WTC11 (cell line): ENCODE measurements at regions not wholly inside any gene's neighbourhood (a gene's known extent, or its start where the extent isn't known, plus 50 kb on each side); places are given as distances from the start of the nearest gene placed in this dataset.

Experiments
- ATAC-seq: fragments of 200-7000 bp; cut with Tn5 transposase; 2 replicates; pipeline ENCODE4 v1.10.0; 2021; ENCODE audit warnings: mild to moderate bottlenecking, moderate library complexity
- CTCF ChIA-PET: fragments of 300-600 bp; sonication (Branson Sonifier 250); formaldehyde crosslinking; loops from one replicate; lab custom pipeline; 2021; ENCODE audit warnings: antibody characterized with exemption; lab: Charles Lee
- POLR2A ChIA-PET: fragments of 350-600 bp; sonication (Branson Sonifier 250); formaldehyde crosslinking; loops from one replicate; lab custom pipeline; 2021; ENCODE audit warnings: antibody characterized with exemption; lab: Charles Lee
- DNase-seq: peaks from one replicate; pipeline ENCODE4 v3.0.0; 2021; ENCODE audit warnings: low spot score
- H3K27ac Mint-ChIP-seq: 2 replicates; pipeline ENCODE4 v1.8.0; 2021; ENCODE audit warnings: mixed read lengths
- H3K27me3 Mint-ChIP-seq: 2 replicates; pipeline ENCODE4 v1.8.0; 2021; ENCODE audit warnings: low read depth, mild to moderate bottlenecking, moderate library complexity, mixed read lengths
- H3K36me3 Mint-ChIP-seq: 2 replicates; pipeline ENCODE4 v1.8.0; 2021; ENCODE audit warnings: mixed read lengths
- H3K4me1 Mint-ChIP-seq: 2 replicates; pipeline ENCODE4 v1.8.0; 2022; ENCODE audit warnings: mixed read lengths
- H3K4me3 Mint-ChIP-seq: 2 replicates; pipeline ENCODE4 v1.8.0; 2021; ENCODE audit warnings: mild to moderate bottlenecking, moderate library complexity, mixed read lengths
- H3K9me3 Mint-ChIP-seq: 2 replicates; pipeline ENCODE4 v1.8.0; 2021; ENCODE audit warnings: mixed read lengths
- ARID4B ChIP-seq: sonication (generic); formaldehyde crosslinking; IDR thresholded peaks from 2 replicates; pipeline ENCODE4 v1.8.0; 2023; ENCODE audit warnings: missing genetic modification reagents, mild to moderate bottlenecking, borderline replicate concordance
- ATF6 ChIP-seq: sonication (generic); formaldehyde crosslinking; IDR thresholded peaks from 2 replicates; pipeline ENCODE4 v1.8.1; 2023; ENCODE audit warnings: mild to moderate bottlenecking, missing genetic modification reagents
- CBFB ChIP-seq: sonication (generic); formaldehyde crosslinking; IDR thresholded peaks from 2 replicates; pipeline ENCODE4 v1.8.1; 2022; ENCODE audit warnings: mild to moderate bottlenecking, low read depth, missing genetic modification reagents
- CREB1 ChIP-seq: sonication (generic); formaldehyde crosslinking; IDR thresholded peaks from 2 replicates; pipeline ENCODE4 v1.8.0; 2023; ENCODE audit warnings: mild to moderate bottlenecking, missing genetic modification reagents
- ELF4 ChIP-seq: sonication (generic); formaldehyde crosslinking; IDR thresholded peaks from 2 replicates; pipeline ENCODE4 v1.8.1; 2022; ENCODE audit warnings: low read depth, mild to moderate bottlenecking, moderate library complexity, missing genetic modification reagents
- EMX1 ChIP-seq: fragments of 250-450 bp; sonication (Bioruptor Pico); IDR thresholded peaks from 2 replicates; pipeline ENCODE4 v1.8.0; 2021; ENCODE audit warnings: mild to moderate bottlenecking
- ESRRA ChIP-seq: sonication (generic); formaldehyde crosslinking; IDR thresholded peaks from 2 replicates; pipeline ENCODE4 v1.8.1; 2022; ENCODE audit warnings: mild to moderate bottlenecking, missing genetic modification reagents, borderline replicate concordance
- FOXJ3 ChIP-seq: sonication (generic); formaldehyde crosslinking; IDR thresholded peaks from 2 replicates; pipeline ENCODE4 v1.9.0; 2021; ENCODE audit warnings: missing genetic modification reagents, mild to moderate bottlenecking, borderline replicate concordance
- GRHL2 ChIP-seq: fragments of 250-450 bp; sonication (Bioruptor Pico); IDR thresholded peaks from 2 replicates; pipeline ENCODE4 v1.8.0; 2022; ENCODE audit warnings: mild to moderate bottlenecking, moderate library complexity; ENCODE audit not compliant: insufficient replicate concordance, severe bottlenecking
- IRF2 ChIP-seq: sonication (generic); formaldehyde crosslinking; IDR thresholded peaks from 2 replicates; pipeline ENCODE4 v1.8.0; 2022; ENCODE audit warnings: low read depth, missing genetic modification reagents, borderline replicate concordance
- JUN ChIP-seq: sonication (generic); formaldehyde crosslinking; IDR thresholded peaks from 2 replicates; pipeline ENCODE4 v1.8.0; 2023; ENCODE audit warnings: mild to moderate bottlenecking, missing genetic modification reagents
- MAX ChIP-seq: sonication (generic); formaldehyde crosslinking; IDR thresholded peaks from 2 replicates; pipeline ENCODE4 v1.8.0; 2022; ENCODE audit warnings: mild to moderate bottlenecking, missing genetic modification reagents
- NFE2L1 ChIP-seq: sonication (generic); formaldehyde crosslinking; IDR thresholded peaks from 2 replicates; pipeline ENCODE4 v1.8.1; 2023; ENCODE audit warnings: missing genetic modification reagents
- NR1H2 ChIP-seq: sonication (generic); formaldehyde crosslinking; IDR thresholded peaks from 2 replicates; pipeline ENCODE4 v1.9.0; 2021; ENCODE audit warnings: mild to moderate bottlenecking, moderate library complexity, missing genetic modification reagents
- PRRX2 ChIP-seq: fragments of 250-450 bp; sonication (Bioruptor Pico); IDR thresholded peaks from 2 replicates; pipeline ENCODE4 v1.8.0; 2021; ENCODE audit warnings: mild to moderate bottlenecking
- SMAD3 ChIP-seq: sonication (generic); formaldehyde crosslinking; IDR thresholded peaks from 2 replicates; pipeline ENCODE4 v1.8.0; 2022; ENCODE audit warnings: missing genetic modification reagents, mild to moderate bottlenecking, borderline replicate concordance
- SMAD4 ChIP-seq: sonication (generic); formaldehyde crosslinking; IDR thresholded peaks from 2 replicates; pipeline ENCODE4 v1.8.0; 2022; ENCODE audit warnings: mild to moderate bottlenecking, missing genetic modification reagents
- SP1 ChIP-seq: sonication (generic); formaldehyde crosslinking; conservative IDR thresholded peaks from 2 replicates; pipeline ENCODE4 v1.8.1; 2022; ENCODE audit warnings: missing genetic modification reagents
- STAT6 ChIP-seq: sonication (generic); formaldehyde crosslinking; conservative IDR thresholded peaks from 2 replicates; pipeline ENCODE4 v1.8.1; 2023; ENCODE audit warnings: mild to moderate bottlenecking, low read depth, missing genetic modification reagents, moderate library complexity
- ZNF512 ChIP-seq: sonication (generic); formaldehyde crosslinking; IDR thresholded peaks from 2 replicates; pipeline ENCODE4 v1.8.1; 2022; ENCODE audit warnings: missing genetic modification reagents, borderline replicate concordance
- ZSCAN18 ChIP-seq: fragments of 250-450 bp; sonication (Bioruptor Pico); IDR thresholded peaks from 2 replicates; pipeline ENCODE4 v2.1.2; 2022; ENCODE audit warnings: mild to moderate bottlenecking, moderate library complexity

GRCh38 chr12:80045594-80045993 is 53.7 kb upstream of the OTOGL start:
- H3K36me3 Mint-ChIP-seq = no peaks in the 10 kb centered on the region
- no peak overlapping the region for H3K4me3 Mint-ChIP-seq
- TF ChIP-seq SMAD3 (CRISPR knock-in tag) (no peak), NFE2L1 (CRISPR knock-in tag) (no peak), SP1 (no peak), ELF4 (CRISPR knock-in tag) (no peak), FOXJ3 (CRISPR knock-in tag) (no peak), GRHL2 (CRISPR knock-in tag) (no peak), ARID4B (CRISPR knock-in tag) (no peak), MAX (CRISPR knock-in tag) (no peak), JUN (CRISPR knock-in tag) (no peak), PRRX2 (CRISPR knock-in tag) (no peak), ATF6 (CRISPR knock-in tag) (no peak)
- peaks cover 15% of the 10 kb centered on the region for H3K4me1 Mint-ChIP-seq
- POLR2A ChIA-PET = no interaction called here
- no peaks in the 10 kb centered on the region for H3K27me3 Mint-ChIP-seq
- CTCF ChIA-PET = no interaction called here
- no peak overlapping the region for H3K27ac Mint-ChIP-seq
- no peaks in the 10 kb centered on the region for H3K9me3 Mint-ChIP-seq
- ATAC-seq (no peak), DNase-seq (no peak)

- Mint-ChIP-seq H3K27ac (no peak overlapping the region), H3K27me3 (no peaks in the 10 kb centered on the region), H3K4me1 (peaks cover 15% of the 10 kb centered on the region), H3K4me3 (no peak overlapping the region), H3K9me3 (no peaks in the 10 kb centered on the region), H3K36me3 (no peaks in the 10 kb centered on the region)
- DNase-seq (no peak), ATAC-seq (no peak)
- ChIA-PET CTCF (no interaction called here), POLR2A (no interaction called here)
- no peak for TF ChIP-seq ESRRA (CRISPR knock-in tag)
- TF ChIP-seq IRF2 (CRISPR knock-in tag) = no peak
- TF ChIP-seq ELF4 (CRISPR knock-in tag) = no peak
- TF ChIP-seq ATF6 (CRISPR knock-in tag) = no peak
- no peak for TF ChIP-seq STAT6 (CRISPR knock-in tag)
- no peak for TF ChIP-seq ZSCAN18 (CRISPR knock-in tag)
- TF ChIP-seq CBFB (CRISPR knock-in tag) = no peak
- no peak for TF ChIP-seq NR1H2 (CRISPR knock-in tag)
- TF ChIP-seq CREB1 (CRISPR knock-in tag) = no peak
- no peak for TF ChIP-seq SMAD4 (CRISPR knock-in tag)
- TF ChIP-seq EMX1 (CRISPR knock-in tag) = no peak
- no peak for TF ChIP-seq ZNF512
- no peak for TF ChIP-seq NFE2L1 (CRISPR knock-in tag)
Observed at GRCh38 chr12:80044694-80045046, 54.7 kb upstream of the OTOGL start.
